PC-3 (cell line): ENCODE measurements at regions not wholly inside any gene's neighbourhood (a gene's known extent, or its start where the extent isn't known, plus 50 kb on each side); places are given as distances from the start of the nearest gene placed in this dataset.

Source experiments
- ATAC-seq: fragments of 200-7000 bp; cut with Tn5 transposase; 2 replicates; pipeline ENCODE4 v1.9.1; 2020; ENCODE audit warnings: mild to moderate bottlenecking, moderate library complexity
- BruUV-seq: library from RNA; stranded (reverse); fragments of 400-500 nt; replicated peaks from 2 replicates; lab custom pipeline; 2021; lab: Mats Ljungman, UMichigan
- CTCF ChIA-PET: fragments of 300-600 bp; sonication (Branson Sonifier 250); formaldehyde crosslinking; loops from one replicate; lab custom pipeline; 2022; ENCODE audit warnings: antibody characterized with exemption; lab: Charles Lee
- POLR2A ChIA-PET: fragments of 300-600 bp; sonication (Branson Sonifier 250); formaldehyde crosslinking; loops from one replicate; lab custom pipeline; 2022; ENCODE audit warnings: antibody characterized with exemption; ENCODE audit not compliant: unreplicated experiment; lab: Charles Lee
- DNase-seq: peaks from one replicate; pipeline ENCODE4 v3.0.0-alpha.2; 2015
- H2AFZ ChIP-seq: fragments of 300-600 bp; sonication (generic); 2 replicates; pipeline ENCODE4 v1.6.0; 2016; ENCODE audit warnings: antibody characterized with exemption, low read length
- H3F3A ChIP-seq: fragments of 300-600 bp; sonication (generic); one replicate; pipeline ENCODE4 v1.6.0; 2017; ENCODE audit warnings: antibody characterized with exemption, low read length, control low read depth, mild to moderate bottlenecking; ENCODE audit not compliant: unreplicated experiment
- H3K27ac ChIP-seq: fragments of 300-600 bp; sonication (generic); 2 replicates; pipeline ENCODE4 v1.5.1; 2016; ENCODE audit warnings: mild to moderate bottlenecking, low read length
- H3K27me3 ChIP-seq: fragments of 300-600 bp; sonication (generic); 2 replicates; pipeline ENCODE4 v1.6.1; 2016; ENCODE audit warnings: low read length, mixed read lengths
- H3K36me3 ChIP-seq: fragments of 300-600 bp; sonication (generic); 2 replicates; pipeline ENCODE4 v1.6.1; 2016; ENCODE audit warnings: low read depth, mixed run types, low read length, mixed read lengths
- H3K4me1 ChIP-seq: fragments of 300-600 bp; sonication (generic); 2 replicates; pipeline ENCODE4 v1.5.1; 2016; ENCODE audit warnings: low read length; ENCODE audit not compliant: insufficient read depth
- H3K4me2 ChIP-seq: fragments of 300-600 bp; sonication (generic); 2 replicates; pipeline ENCODE4 v1.6.0; 2016; ENCODE audit warnings: low read length
- H3K4me3 ChIP-seq: fragments of 300-600 bp; sonication (generic); 2 replicates; pipeline ENCODE4 v1.5.1; 2016; ENCODE audit warnings: mild to moderate bottlenecking, low read length, mixed read lengths
- H3K79me2 ChIP-seq: fragments of 300-600 bp; sonication (generic); 2 replicates; pipeline ENCODE4 v1.6.1; 2017; ENCODE audit warnings: low read length, mixed read lengths
- H3K9ac ChIP-seq: fragments of 300-600 bp; sonication (generic); 2 replicates; pipeline ENCODE4 v1.6.0; 2016; ENCODE audit warnings: mild to moderate bottlenecking, low read length
- H3K9me2 ChIP-seq: fragments of 300-600 bp; sonication (generic); replicated peaks from 2 replicates; pipeline ENCODE4 v1.6.1; 2016; ENCODE audit warnings: mixed run types, low read length, mixed read lengths
- H3K9me3 ChIP-seq: fragments of 300-600 bp; sonication (generic); 2 replicates; pipeline ENCODE4 v1.6.1; 2016; ENCODE audit warnings: low read length, mixed read lengths
- H4K20me1 ChIP-seq: fragments of 300-600 bp; sonication (generic); 2 replicates; pipeline ENCODE4 v1.6.1; 2016; ENCODE audit warnings: low read length, mixed read lengths
- CTCF ChIP-seq: fragments of 300-600 bp; sonication (generic); conservative IDR thresholded peaks from 2 replicates; pipeline ENCODE4 v1.5.1; 2017; ENCODE audit warnings: antibody characterized with exemption, low read depth, mild to moderate bottlenecking, low read length
- EZH2 ChIP-seq: fragments of 300-600 bp; sonication (generic); IDR thresholded peaks from one replicate; pipeline ENCODE4 v1.6.1; 2017; ENCODE audit warnings: antibody characterized with exemption, mild to moderate bottlenecking, low read length; ENCODE audit not compliant: unreplicated experiment
- EZH2phosphoT487 ChIP-seq: fragments of 300-600 bp; sonication (generic); IDR thresholded peaks from 2 replicates; pipeline ENCODE4 v1.6.1; 2018; ENCODE audit warnings: mild to moderate bottlenecking, antibody characterized with exemption, low read length, borderline replicate concordance
- intact Hi-C: fragments of 100-400 bp; cut with micrococcal nuclease; formaldehyde crosslinking; loops from 2 replicates; pipeline ENCODE4 v1.9.0; 2023

- intact Hi-C loops = no loop called here
- Histone ChIP-seq H3K4me3 (no peak overlapping the region), H3K9me3 (no peaks in the 10 kb centered on the region), H3F3A (peaks cover 10% of the 10 kb centered on the region), H2AFZ (no peak overlapping the region), H3K9ac (no peak overlapping the region), H3K79me2 (no peaks in the 10 kb centered on the region), H3K9me2 (no peaks in the 10 kb centered on the region), H3K27ac (no peak overlapping the region), H3K36me3 (peaks cover 9% of the 10 kb centered on the region; the same call in 1 of the 2 replicates), H4K20me1 (no peaks in the 10 kb centered on the region), H3K4me1 (peaks cover 36% of the 10 kb centered on the region), H3K4me2 (no peak overlapping the region; the same call in 1 of the 2 replicates), H3K27me3 (no peaks in the 10 kb centered on the region)
- ChIA-PET CTCF (no interaction called here), POLR2A (no interaction called here)
- BruUV-seq = no TSS peak
- DNase-seq (peak; percentile 54), ATAC-seq (no peak)
- no peak for TF ChIP-seq CTCF
- no peak for TF ChIP-seq EZH2phosphoT487
- TF ChIP-seq EZH2 = no peak
These were observed 63.7 kb downstream of the SHOC1 start for GRCh38 chr9:111730937-111731567.

GRCh38 chr9:111728617-111729366, 65.9 kb downstream of the SHOC1 start:
- Histone ChIP-seq H4K20me1 (no peaks in the 10 kb centered on the region), H3K9me3 (no peaks in the 10 kb centered on the region), H2AFZ (no peak overlapping the region), H3K4me2 (peak overlapping the region; percentile 82), H3K9me2 (no peaks in the 10 kb centered on the region), H3K79me2 (no peaks in the 10 kb centered on the region), H3K27ac (peak overlapping the region; percentile 97), H3K4me3 (peak overlapping the region; percentile 58), H3F3A (peaks cover 10% of the 10 kb centered on the region), H3K36me3 (peaks cover 9% of the 10 kb centered on the region; the same call in 1 of the 2 replicates), H3K9ac (peak overlapping the region; percentile 49), H3K4me1 (peaks cover 36% of the 10 kb centered on the region), H3K27me3 (no peaks in the 10 kb centered on the region)
- TF ChIP-seq EZH2phosphoT487 (no peak), CTCF (no peak), EZH2 (no peak)
- DNase-seq = peak; percentile 93
- intact Hi-C loops = loop anchor here (2.0 kb wide), 1 partner anchor 14 kb away; no protein-coding TSS in a partner anchor
- ChIA-PET CTCF (interaction anchor here (0.5 to 1.0 kb wide), 2 partner anchors 131 to 346 kb away, joined by 3 to 5 read pairs; no protein-coding TSS in a partner anchor), POLR2A (no interaction called here)
- BruUV-seq = no TSS peak
- peak; percentile 88 for ATAC-seq
